Breast epithelium (tissue), 4 donors: ENCODE measurements at regions not wholly inside any gene's neighbourhood (a gene's known extent, or its start where the extent isn't known, plus 50 kb on each side); places are given as distances from the start of the nearest gene placed in this dataset.

Experiments
- DNase-seq, 2 donors: peaks; one replicate each; pipeline ENCODE4 v3.0.0-alpha.2; 2019; ENCODE audit warnings: low spot score in 2 of 2
- H3K27ac ChIP-seq, 2 donors: fragments of 200-600 bp; sonication (generic) in 1 of 2; one replicate each; pipeline ENCODE4 v1.5.1; 2016 to 2019; ENCODE audit warnings: mild to moderate bottlenecking in 1 of 2
- H3K27me3 ChIP-seq, 2 donors: fragments of 200-600 bp; sonication (generic) in 1 of 2; one replicate each; pipeline versions ENCODE4 v1.5.1 to v1.6.0; 2017 to 2019; ENCODE audit warnings: control low read depth in 1 of 2, mild to moderate bottlenecking in 1 of 2
- H3K36me3 ChIP-seq: fragments of 200-600 bp; one replicate; pipeline ENCODE4 v1.5.1; 2019
- H3K4me1 ChIP-seq, 2 donors: fragments of 200-600 bp; sonication (generic); one replicate each; pipeline ENCODE4 v1.5.1; 2016 to 2019; ENCODE audit warnings: control low read depth in 1 of 2
- H3K4me3 ChIP-seq, 3 donors: fragments of 200-600 bp; sonication (generic); 1 replicate in 2 of 3; 2 replicates in 1 of 3; pipeline ENCODE4 v1.5.1; 2016 to 2019; ENCODE audit warnings: mild to moderate bottlenecking in 3 of 3, moderate library complexity in 2 of 3
- H3K9me3 ChIP-seq, 2 donors: fragments of 200-600 bp; sonication (generic) in 1 of 2; one replicate each; pipeline ENCODE4 v1.5.1; 2016 to 2019; ENCODE audit warnings: control low read depth in 1 of 2
- POLR2A ChIP-seq: fragments of 450-650 bp; IDR thresholded peaks from one replicate; pipeline ENCODE4 v1.6.1; 2016; ENCODE audit warnings: antibody characterized with exemption, mild to moderate bottlenecking, moderate library complexity
- POLR2AphosphoS5 ChIP-seq, 3 donors: sonication (generic); formaldehyde crosslinking; IDR thresholded peaks; one replicate each; pipeline ENCODE4 v1.6.1; 2017; ENCODE audit warnings: antibody characterized with exemption in 3 of 3
- intact Hi-C: fragments of 100-400 bp; cut with DNase I; formaldehyde crosslinking; loops from one replicate; pipeline ENCODE4 v1.15.1; 2023; ENCODE audit warnings: low total_unique reads
- TF ChIP-seq, protein P1 (sequence below), 3 donors: fragments of 450-650 bp; IDR thresholded peaks; one replicate each; pipeline ENCODE4 v1.5.1; 2016 to 2017; ENCODE audit warnings: antibody characterized with exemption in 3 of 3, mild to moderate bottlenecking in 3 of 3, moderate library complexity in 3 of 3

- H3K4me3 ChIP-seq, result no peak overlapping the region
- no peaks in the 10 kb centered on the region for H3K36me3 ChIP-seq
- intact Hi-C loops, result no loop called here
- H3K27ac ChIP-seq, result no peak overlapping the region
- no peak for DNase-seq
- no peaks in the 10 kb centered on the region for H3K4me1 ChIP-seq
- H3K27me3 ChIP-seq, result no peaks in the 10 kb centered on the region
- no peak for TF ChIP-seq POLR2AphosphoS5 (IDR thresholded peaks at IDR 0.05)
- TF ChIP-seq, protein P1, sequence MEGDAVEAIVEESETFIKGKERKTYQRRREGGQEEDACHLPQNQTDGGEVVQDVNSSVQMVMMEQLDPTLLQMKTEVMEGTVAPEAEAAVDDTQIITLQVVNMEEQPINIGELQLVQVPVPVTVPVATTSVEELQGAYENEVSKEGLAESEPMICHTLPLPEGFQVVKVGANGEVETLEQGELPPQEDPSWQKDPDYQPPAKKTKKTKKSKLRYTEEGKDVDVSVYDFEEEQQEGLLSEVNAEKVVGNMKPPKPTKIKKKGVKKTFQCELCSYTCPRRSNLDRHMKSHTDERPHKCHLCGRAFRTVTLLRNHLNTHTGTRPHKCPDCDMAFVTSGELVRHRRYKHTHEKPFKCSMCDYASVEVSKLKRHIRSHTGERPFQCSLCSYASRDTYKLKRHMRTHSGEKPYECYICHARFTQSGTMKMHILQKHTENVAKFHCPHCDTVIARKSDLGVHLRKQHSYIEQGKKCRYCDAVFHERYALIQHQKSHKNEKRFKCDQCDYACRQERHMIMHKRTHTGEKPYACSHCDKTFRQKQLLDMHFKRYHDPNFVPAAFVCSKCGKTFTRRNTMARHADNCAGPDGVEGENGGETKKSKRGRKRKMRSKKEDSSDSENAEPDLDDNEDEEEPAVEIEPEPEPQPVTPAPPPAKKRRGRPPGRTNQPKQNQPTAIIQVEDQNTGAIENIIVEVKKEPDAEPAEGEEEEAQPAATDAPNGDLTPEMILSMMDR (IDR thresholded peaks at IDR 0.05), result no peak
- TF ChIP-seq POLR2A, result no peak
- no peaks in the 10 kb centered on the region for H3K9me3 ChIP-seq
Measured at GRCh38 chr7:67343114-67343513, 346.5 kb downstream of the TYW1 start.

DNA sequence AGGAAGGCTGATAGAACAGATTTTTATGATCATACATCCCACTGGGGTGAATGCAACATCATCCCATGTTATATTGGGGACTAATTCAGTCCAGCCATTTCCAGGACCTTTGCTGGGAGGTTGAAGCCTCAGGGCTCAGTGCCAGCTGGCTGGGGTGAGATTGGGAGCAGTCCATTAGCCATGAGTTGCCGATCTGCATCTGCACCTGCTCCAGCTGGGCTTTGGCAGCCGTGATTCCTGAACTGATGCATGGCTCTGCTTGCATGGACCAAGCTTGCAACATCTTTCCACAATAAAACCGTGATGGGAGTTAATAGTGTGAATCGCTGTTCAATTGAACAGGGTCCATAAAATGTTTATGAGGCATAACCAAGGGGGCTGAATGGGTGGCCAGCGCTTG lies 346.9 kb downstream of the TYW1 start:
- Histone ChIP-seq H3K27me3 (no peaks in the 10 kb centered on the region), H3K27ac (no peak overlapping the region), H3K9me3 (no peaks in the 10 kb centered on the region), H3K36me3 (no peaks in the 10 kb centered on the region), H3K4me1 (no peaks in the 10 kb centered on the region), H3K4me3 (no peak overlapping the region)
- DNase-seq, result no peak
- no peak for TF ChIP-seq POLR2A
- TF ChIP-seq, protein P1 (IDR thresholded peaks at IDR 0.05), result no peak
- no peak for TF ChIP-seq POLR2AphosphoS5 (IDR thresholded peaks at IDR 0.05)
- intact Hi-C loops, result no loop called here

DNA sequence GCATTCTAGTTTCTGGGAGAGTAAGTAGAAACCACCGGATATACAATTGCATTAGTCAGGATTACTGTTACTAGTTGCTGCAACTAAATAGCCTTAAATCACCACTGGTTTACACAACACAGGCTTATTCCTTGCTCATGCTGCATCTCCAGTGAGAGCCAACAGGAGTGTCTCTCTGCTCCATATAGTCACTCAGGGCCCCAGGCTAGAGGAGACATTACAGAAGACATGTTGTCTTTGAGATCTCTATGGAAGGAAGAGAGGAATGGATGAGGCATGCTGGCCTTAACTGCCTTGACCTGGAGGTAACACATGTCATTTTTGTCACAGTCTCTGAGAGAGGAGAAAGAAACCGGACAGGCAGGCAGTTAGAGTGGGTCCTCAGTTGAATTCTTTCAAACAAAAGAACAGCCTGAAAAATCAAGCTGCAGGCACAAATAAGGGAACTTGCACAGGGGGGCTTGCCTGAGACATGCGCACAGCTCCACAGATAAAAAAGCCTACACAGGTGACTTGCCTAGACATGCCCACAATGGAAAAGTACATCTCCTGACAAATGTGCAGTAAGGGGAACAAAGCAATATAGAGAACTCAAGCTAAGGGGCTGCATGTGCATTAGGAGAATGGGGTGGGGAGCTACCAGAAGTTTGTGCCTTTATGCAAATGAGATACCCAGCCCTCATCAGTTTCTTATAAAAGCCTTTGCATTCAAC lies 348.0 kb downstream of the TYW1 start:
- DNase-seq, result no peak
- no peaks in the 10 kb centered on the region for H3K9me3 ChIP-seq
- no peaks in the 10 kb centered on the region for H3K36me3 ChIP-seq
- H3K27ac ChIP-seq, result no peak overlapping the region
- intact Hi-C loops, result no loop called here
- TF ChIP-seq POLR2A (no peak), POLR2AphosphoS5 (IDR thresholded peaks at IDR 0.05) (no peak)
- TF ChIP-seq, protein P1 (IDR thresholded peaks at IDR 0.05), result no peak
- H3K4me1 ChIP-seq, result no peaks in the 10 kb centered on the region
- H3K27me3 ChIP-seq, result no peaks in the 10 kb centered on the region
- no peak overlapping the region for H3K4me3 ChIP-seq

GRCh38 chr7:67346126-67346525 lies 349.5 kb downstream of the TYW1 start:
- intact Hi-C loops, result no loop called here
- no peak for DNase-seq
- no peak for TF ChIP-seq POLR2A
- TF ChIP-seq POLR2AphosphoS5 (IDR thresholded peaks at IDR 0.05), result no peak
- TF ChIP-seq, protein P1 (IDR thresholded peaks at IDR 0.05), result no peak

GRCh38 chr7:67346876-67347275 lies 350.2 kb downstream of the TYW1 start:
- Histone ChIP-seq H3K27me3 (no peaks in the 10 kb centered on the region), H3K9me3 (no peaks in the 10 kb centered on the region), H3K36me3 (no peaks in the 10 kb centered on the region), H3K4me3 (no peak overlapping the region), H3K27ac (no peak overlapping the region), H3K4me1 (no peaks in the 10 kb centered on the region)
- intact Hi-C loops, result no loop called here
- no peak for TF ChIP-seq POLR2AphosphoS5 (IDR thresholded peaks at IDR 0.05)
- TF ChIP-seq, protein P1 (IDR thresholded peaks at IDR 0.05), result no peak
- no peak for TF ChIP-seq POLR2A
- no peak for DNase-seq

More at GRCh38 chr7:67346126-67346525, 349.5 kb downstream of the TYW1 start:
- Histone ChIP-seq H3K4me3 (no peak overlapping the region), H3K27ac (no peak overlapping the region), H3K4me1 (no peaks in the 10 kb centered on the region), H3K36me3 (no peaks in the 10 kb centered on the region), H3K9me3 (no peaks in the 10 kb centered on the region), H3K27me3 (no peaks in the 10 kb centered on the region)
